Fibroblast of lung (primary cell): ENCODE measurements at regions not wholly inside any gene's neighbourhood (a gene's known extent, or its start where the extent isn't known, plus 50 kb on each side); places are given as distances from the start of the nearest gene placed in this dataset.

Source experiments
- DNase-seq, 2 donors: peaks; one replicate each; pipeline versions ENCODE4 v3.0.0 to v3.0.0-alpha.2; 2010; ENCODE audit warnings: low read depth in 2 of 2
- H2AFZ ChIP-seq: 2 replicates; pipeline ENCODE4 v1.5.1; 2012; ENCODE audit warnings: low read length, control low read depth, inconsistent platforms
- H3K27ac ChIP-seq: 2 replicates; pipeline ENCODE4 v1.5.1; 2011; ENCODE audit warnings: low read length, control low read depth; ENCODE audit not compliant: insufficient read depth
- H3K27me3 ChIP-seq: 2 replicates; pipeline ENCODE4 v1.5.1; 2011; ENCODE audit warnings: mild to moderate bottlenecking, low read length; ENCODE audit not compliant: control insufficient read depth, insufficient read depth
- H3K36me3 ChIP-seq: 2 replicates; pipeline ENCODE4 v1.5.1; 2011; ENCODE audit warnings: low read length; ENCODE audit not compliant: control insufficient read depth, insufficient read depth
- H3K4me1 ChIP-seq: 2 replicates; pipeline ENCODE4 v1.5.1; 2011; ENCODE audit warnings: low read length; ENCODE audit not compliant: control insufficient read depth, insufficient read depth; ENCODE audit errors: extremely low read depth
- H3K4me2 ChIP-seq: 2 replicates; pipeline ENCODE4 v1.5.1; 2011; ENCODE audit warnings: low read length, control low read depth; ENCODE audit not compliant: insufficient read depth; ENCODE audit errors: extremely low read depth
- H3K4me3 ChIP-seq, 4 experiments: fragments of 200-600 bp in 1 of 4; sonication (generic) in 1 of 4; replicated peaks in 1 of 4; 2 replicates each; pipeline ENCODE4 v1.5.1; 2011 to 2016; ENCODE audit warnings: low read length in 4 of 4, low read depth in 3 of 4, mild to moderate bottlenecking in 3 of 4, control low read depth in 2 of 4, inconsistent platforms in 1 of 4, mixed read lengths in 1 of 4; ENCODE audit not compliant: insufficient read depth in 1 of 4; ENCODE audit errors: control extremely low read depth in 1 of 4
- H3K79me2 ChIP-seq: 2 replicates; pipeline ENCODE4 v1.5.1; 2012; ENCODE audit warnings: mild to moderate bottlenecking, low read length, inconsistent platforms; ENCODE audit not compliant: control insufficient read depth, insufficient read depth
- H3K9ac ChIP-seq: 2 replicates; pipeline ENCODE4 v1.5.1; 2011; ENCODE audit warnings: mild to moderate bottlenecking, low read length, control low read depth; ENCODE audit not compliant: insufficient read depth
- H3K9me3 ChIP-seq: 2 replicates; pipeline ENCODE4 v1.5.1; 2012; ENCODE audit warnings: low read depth, low read length; ENCODE audit not compliant: control insufficient read depth, insufficient read depth
- H4K20me1 ChIP-seq: 2 replicates; pipeline ENCODE4 v1.5.1; 2011; ENCODE audit warnings: low read length; ENCODE audit not compliant: control insufficient read depth, insufficient read depth; ENCODE audit errors: extremely low read depth
- EZH2 ChIP-seq: IDR thresholded peaks from 2 replicates; pipeline ENCODE4 v1.5.1; 2012; ENCODE audit warnings: low read length, control low read depth, mild to moderate bottlenecking; ENCODE audit errors: missing control alignments
- TF ChIP-seq, protein P1 (sequence below), 2 donors: IDR thresholded peaks in 1 of 2; conservative IDR thresholded peaks in 1 of 2; 1 replicate in 1 of 2; 2 replicates in 1 of 2; pipeline ENCODE4 v1.5.1; 2011 to 2012; ENCODE audit warnings: low read length in 2 of 2, control low read depth in 1 of 2, inconsistent platforms in 1 of 2, low read depth in 1 of 2, mild to moderate bottlenecking in 1 of 2

DNA sequence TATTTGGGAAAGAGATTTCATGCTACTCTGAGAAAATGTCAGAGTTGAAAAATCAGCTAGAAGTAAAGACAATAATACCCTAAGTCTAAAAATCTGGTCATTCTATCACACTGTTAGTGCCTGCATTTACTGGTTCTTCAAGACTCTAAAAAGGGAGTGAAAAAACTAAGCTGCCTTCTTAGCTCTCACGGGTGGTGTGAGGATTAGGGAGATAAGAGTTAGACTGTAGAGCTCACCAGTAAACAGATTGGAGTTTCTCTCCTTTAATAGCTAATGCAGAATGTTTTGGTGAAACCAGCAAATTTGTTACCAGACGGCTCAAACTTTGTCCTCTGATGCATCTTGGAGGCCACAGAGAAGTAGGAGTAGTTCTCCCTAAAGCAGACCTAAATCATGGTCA is 135.0 kb upstream of the OTX2 start:
- Histone ChIP-seq H3K27ac (no peak overlapping the region), H3K36me3 (no peaks in the 10 kb centered on the region), H3K9ac (no peak overlapping the region), H3K4me3 (no peak overlapping the region), H3K79me2 (no peaks in the 10 kb centered on the region), H4K20me1 (no peaks in the 10 kb centered on the region), H2AFZ (no peak overlapping the region), H3K4me2 (no peak overlapping the region), H3K27me3 (no peaks in the 10 kb centered on the region), H3K9me3 (no peaks in the 10 kb centered on the region), H3K4me1 (no peaks in the 10 kb centered on the region)
- no peak for DNase-seq
- TF ChIP-seq, protein P1, sequence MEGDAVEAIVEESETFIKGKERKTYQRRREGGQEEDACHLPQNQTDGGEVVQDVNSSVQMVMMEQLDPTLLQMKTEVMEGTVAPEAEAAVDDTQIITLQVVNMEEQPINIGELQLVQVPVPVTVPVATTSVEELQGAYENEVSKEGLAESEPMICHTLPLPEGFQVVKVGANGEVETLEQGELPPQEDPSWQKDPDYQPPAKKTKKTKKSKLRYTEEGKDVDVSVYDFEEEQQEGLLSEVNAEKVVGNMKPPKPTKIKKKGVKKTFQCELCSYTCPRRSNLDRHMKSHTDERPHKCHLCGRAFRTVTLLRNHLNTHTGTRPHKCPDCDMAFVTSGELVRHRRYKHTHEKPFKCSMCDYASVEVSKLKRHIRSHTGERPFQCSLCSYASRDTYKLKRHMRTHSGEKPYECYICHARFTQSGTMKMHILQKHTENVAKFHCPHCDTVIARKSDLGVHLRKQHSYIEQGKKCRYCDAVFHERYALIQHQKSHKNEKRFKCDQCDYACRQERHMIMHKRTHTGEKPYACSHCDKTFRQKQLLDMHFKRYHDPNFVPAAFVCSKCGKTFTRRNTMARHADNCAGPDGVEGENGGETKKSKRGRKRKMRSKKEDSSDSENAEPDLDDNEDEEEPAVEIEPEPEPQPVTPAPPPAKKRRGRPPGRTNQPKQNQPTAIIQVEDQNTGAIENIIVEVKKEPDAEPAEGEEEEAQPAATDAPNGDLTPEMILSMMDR (conservative IDR thresholded peaks at IDR 0.05 in 1 of 2, IDR thresholded peaks at IDR 0.05 in 1 of 2; ENCODE audit: low read depth in 1 of 2, low read length in 2 of 2) = no peak
- no peak for TF ChIP-seq EZH2

GRCh38 chr14:56944397-56944796 is 134.1 kb upstream of the OTX2 start:
- no peak overlapping the region for H3K4me2 ChIP-seq
- no peak overlapping the region for H3K9ac ChIP-seq
- H4K20me1 ChIP-seq = no peaks in the 10 kb centered on the region
- DNase-seq = no peak
- H3K27me3 ChIP-seq = no peaks in the 10 kb centered on the region
- TF ChIP-seq EZH2 = no peak
- TF ChIP-seq, protein P1 (conservative IDR thresholded peaks at IDR 0.05 in 1 of 2, IDR thresholded peaks at IDR 0.05 in 1 of 2; ENCODE audit: low read depth in 1 of 2, low read length in 2 of 2) = no peak
- no peak overlapping the region for H2AFZ ChIP-seq
- no peaks in the 10 kb centered on the region for H3K9me3 ChIP-seq
- no peak overlapping the region for H3K4me3 ChIP-seq
- no peak overlapping the region for H3K27ac ChIP-seq
- H3K79me2 ChIP-seq = no peaks in the 10 kb centered on the region
- no peaks in the 10 kb centered on the region for H3K4me1 ChIP-seq
- H3K36me3 ChIP-seq = no peaks in the 10 kb centered on the region

DNA sequence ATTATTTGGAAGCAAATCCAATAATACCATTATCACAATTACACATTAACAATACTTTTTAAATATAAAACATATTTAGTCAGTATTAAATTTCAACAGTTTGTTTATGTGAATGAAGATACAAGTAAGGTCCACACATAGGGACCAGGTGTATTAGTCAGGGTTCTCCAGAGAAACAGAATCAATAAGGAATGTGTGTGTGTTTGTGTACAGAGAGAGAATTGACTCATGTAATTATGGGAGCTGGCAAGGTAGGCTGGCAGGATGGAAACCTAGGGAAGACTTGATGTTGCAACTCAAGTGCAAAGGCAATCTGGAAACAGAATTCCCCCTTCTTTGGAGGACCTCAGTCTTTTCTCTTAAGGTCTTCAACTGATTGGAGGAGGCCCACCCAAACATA is 123.2 kb upstream of the OTX2 start:
- Histone ChIP-seq H3K79me2 (no peaks in the 10 kb centered on the region), H3K27ac (no peak overlapping the region), H3K4me2 (no peak overlapping the region), H3K4me3 (no peak overlapping the region), H4K20me1 (no peaks in the 10 kb centered on the region), H3K9me3 (no peaks in the 10 kb centered on the region), H2AFZ (no peak overlapping the region), H3K27me3 (no peaks in the 10 kb centered on the region), H3K9ac (no peak overlapping the region), H3K4me1 (no peaks in the 10 kb centered on the region), H3K36me3 (no peaks in the 10 kb centered on the region)
- DNase-seq = no peak
- no peak for TF ChIP-seq EZH2
- TF ChIP-seq, protein P1 (conservative IDR thresholded peaks at IDR 0.05 in 1 of 2, IDR thresholded peaks at IDR 0.05 in 1 of 2; ENCODE audit: low read depth in 1 of 2, low read length in 2 of 2) = no peak
